ACHN (cell line): ENCODE measurements at regions not wholly inside any gene's neighbourhood (a gene's known extent, or its start where the extent isn't known, plus 50 kb on each side); places are given as distances from the start of the nearest gene placed in this dataset.

Experiments used
- DNase-seq: peaks from one replicate; pipeline ENCODE4 v3.0.0-alpha.2; 2015
- in situ Hi-C: cut with HindIII; loops from 2 replicates; pipeline ENCODE4 v1.10.0; 2017; ENCODE audit warnings: low sequenced_read_pairs, low pct_ligation_motif_present, low pct_unique_long_range_greater_than_20kb

DNA sequence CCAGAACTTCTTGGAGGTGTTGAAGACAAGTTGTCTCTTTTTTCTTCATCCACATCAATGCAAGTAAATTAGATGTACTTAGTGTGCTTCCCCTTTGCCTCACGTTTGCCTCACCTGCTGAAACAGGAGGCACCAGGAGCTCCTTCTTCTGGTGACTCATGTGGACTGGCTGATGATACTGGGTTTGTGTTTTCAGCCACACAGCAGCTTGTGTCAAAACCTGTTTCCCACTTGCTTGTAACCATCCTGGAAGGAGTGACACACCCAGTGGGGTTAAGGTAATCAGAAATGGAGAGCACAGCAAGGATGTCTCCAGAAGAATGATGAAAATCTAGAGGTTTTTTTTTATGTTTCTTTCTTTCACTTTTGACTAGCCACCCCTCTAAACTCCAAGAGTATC is 143.3 kb upstream of the RBMS3 start:
- in situ Hi-C loops = no loop called here
- DNase-seq = no peak

DNA sequence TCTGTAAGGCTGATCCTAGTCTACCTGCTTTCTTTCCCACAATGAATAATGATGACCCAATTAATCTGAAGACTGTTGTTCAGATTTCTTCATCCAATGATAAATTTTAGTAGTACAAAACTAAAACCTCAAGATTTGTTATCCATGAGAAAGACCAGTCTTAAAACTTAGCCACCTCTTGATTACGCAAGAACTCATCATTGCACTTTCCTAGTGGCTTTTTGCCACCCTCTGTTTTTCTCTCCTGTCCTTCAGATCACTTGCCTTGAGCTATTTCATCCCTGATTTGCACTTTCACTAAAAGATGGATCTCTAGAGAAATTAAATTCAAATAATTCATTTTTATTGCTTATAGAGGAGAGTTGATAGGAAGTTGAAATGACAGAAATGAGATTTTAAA is 142.7 kb upstream of the RBMS3 start:
- in situ Hi-C loops = no loop called here
- no peak for DNase-seq

DNA sequence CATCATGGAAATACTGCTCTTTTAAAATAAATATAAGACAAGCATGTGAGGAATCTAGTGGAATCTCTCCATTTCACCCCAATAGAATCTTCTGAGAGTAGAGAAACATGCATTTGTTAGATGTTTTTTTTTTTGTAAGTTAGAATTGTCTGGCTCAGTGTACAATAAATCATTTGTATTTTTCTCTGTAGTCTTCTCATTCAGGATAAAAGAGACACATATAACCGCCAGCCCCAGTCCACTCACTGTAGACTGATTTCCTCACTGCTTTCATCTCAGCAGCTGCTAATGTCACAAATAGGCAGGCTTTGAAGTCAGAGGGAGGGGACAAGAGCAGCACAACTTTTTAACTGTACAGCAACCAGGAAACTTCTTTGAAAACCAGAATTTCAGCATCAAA is 140.2 kb upstream of the RBMS3 start:
- no peak for DNase-seq
- in situ Hi-C loops = no loop called here

DNA sequence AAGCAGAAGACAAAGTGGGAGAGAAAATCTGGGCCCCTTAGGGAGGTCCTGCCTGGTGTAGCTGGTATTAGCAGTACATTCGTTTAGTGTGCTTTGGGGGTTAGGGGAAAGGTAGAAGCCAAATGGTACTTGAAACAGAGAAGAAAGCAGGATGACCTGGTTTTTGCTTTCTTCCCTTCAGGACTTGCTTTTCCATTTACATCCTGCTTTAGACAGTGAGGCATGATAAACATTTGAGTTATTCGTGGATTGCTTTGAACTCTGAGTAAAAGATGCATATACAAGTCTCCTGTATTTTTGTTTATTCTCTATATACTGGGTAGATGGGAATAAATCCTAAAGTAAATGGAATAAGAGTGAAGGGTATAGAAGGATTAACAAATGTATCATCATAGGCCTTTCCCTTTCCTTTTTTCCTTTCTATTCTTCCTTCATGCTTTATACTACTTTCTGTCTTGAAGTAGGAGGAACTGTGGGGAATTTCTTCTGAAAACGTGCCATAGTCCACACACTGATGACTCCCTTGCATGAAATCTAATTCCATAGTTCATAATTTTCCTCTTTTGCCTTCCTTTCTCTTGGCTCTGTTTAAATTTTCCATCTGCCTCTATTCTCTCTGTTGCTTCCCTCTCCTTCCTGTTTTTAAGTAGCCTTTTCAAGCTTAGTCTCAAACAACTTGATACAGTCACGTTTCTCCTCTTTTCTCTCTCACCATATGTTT is 139.5 kb upstream of the RBMS3 start:
- in situ Hi-C loops = no loop called here
- no peak for DNase-seq

DNA sequence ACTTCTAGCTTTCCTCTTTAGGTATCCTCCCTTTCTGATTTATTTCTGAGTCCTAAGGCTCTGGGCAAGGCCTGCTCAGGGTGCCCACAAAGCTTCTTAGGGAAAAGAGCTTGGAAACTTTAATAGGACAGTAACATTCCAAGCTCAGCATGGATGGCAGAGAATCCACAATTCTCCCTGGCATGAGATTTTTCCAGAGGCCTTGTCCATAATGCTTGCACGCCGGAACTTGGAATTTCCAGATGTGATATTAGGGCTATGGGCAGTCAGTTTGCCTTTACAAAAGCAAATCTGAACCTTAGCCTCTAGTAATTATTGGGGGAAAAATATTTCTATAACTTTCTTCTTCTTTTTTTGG is 139.0 kb upstream of the RBMS3 start:
- no peak for DNase-seq
- in situ Hi-C loops = no loop called here

DNA sequence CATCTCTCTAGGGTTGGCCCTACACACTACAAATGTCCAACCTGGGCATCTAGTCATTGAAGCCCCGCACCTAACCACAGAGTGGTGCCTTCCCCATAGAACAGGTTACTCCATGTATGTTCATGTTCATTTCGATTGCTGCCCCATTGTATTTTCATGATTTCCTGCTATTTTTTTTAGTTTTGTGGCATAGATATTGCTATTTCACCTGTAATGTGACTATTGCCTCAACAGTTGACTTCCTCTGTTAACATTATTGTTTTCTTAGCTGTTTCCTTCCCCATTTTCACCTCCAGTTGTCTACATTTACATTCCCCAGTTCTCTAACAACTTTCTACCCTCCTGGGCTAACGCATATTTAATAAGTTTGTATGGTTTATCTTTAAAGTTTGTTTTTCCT is 137.7 kb upstream of the RBMS3 start:
- no peak for DNase-seq
- in situ Hi-C loops = no loop called here

DNA sequence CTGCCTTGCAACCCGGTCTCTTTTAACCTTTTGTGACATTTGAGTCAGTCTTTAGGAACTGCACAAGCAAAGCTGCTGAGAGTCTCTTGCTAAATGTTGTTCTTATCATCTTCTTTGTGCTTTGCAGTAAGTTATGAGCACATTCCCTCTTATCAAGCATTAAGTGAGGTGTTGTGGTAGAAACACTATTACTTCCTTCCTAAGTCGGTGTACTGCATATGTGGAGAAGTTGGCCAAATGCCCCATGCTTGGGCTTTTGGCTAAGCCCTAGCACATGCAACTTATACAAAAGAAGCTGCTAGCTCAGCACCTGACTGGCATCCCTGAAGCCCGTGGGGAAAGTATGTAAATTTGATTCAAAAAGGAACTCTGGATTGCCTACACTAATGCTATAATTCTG is 136.5 kb upstream of the RBMS3 start:
- DNase-seq = no peak
- in situ Hi-C loops = no loop called here

DNA sequence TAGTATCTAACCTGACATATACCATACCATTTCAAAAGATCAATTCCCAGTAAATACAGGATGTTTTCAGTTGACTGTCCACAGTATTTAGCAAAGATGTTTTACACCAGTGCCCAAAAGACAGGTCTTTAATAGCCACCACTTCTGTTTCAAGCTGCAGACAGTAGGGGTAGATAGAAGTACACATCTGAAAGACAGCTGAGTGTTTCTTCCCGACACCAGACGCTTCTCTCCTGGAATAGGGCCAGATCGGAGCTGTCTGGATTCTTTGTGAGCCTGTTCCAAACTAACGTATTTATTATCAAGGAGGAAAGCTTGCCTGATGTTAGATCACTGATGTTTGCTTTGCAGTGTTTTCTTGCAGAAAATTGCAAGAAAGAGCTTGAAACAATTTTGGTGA is 136.1 kb upstream of the RBMS3 start:
- in situ Hi-C loops = no loop called here
- no peak for DNase-seq

DNA sequence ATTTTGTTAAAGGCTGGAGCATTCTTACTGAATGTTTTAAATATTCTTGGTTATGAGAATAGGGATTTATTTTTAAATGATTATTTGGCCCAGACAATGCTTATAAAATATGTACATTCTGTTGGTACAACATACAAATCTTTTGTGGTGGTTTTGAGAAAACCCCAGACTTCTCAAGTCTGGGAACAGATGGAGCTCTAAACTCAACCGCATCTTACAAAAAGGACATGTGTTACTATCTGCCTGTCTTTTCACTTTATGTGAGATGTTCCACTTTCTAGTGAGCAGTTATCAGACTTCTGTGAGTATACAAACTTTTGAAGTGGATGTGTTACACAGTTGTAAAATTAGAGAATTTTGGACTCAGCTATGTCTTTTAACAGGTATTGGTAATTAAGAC is 135.5 kb upstream of the RBMS3 start:
- no peak for DNase-seq
- in situ Hi-C loops = no loop called here

DNA sequence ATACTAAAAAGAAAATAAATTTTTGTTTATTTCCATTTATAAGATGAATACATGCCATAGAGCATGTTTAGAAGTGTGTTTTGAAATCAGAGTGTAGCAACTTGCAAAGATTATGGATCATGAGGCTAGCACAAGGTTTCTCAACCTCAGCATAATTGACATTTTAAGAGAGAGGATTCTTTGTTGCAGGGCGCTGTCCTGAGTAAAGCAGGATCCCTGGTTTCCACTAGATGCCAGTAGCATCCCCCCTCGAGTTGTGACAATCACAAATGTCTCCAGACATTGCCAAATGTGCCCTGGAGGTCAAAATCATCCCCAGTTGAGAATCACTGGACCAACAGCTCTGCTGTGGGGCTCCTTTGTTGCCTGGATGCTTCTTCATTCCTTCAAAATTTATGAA is 128.5 kb upstream of the RBMS3 start:
- in situ Hi-C loops = no loop called here
- DNase-seq = no peak

DNA sequence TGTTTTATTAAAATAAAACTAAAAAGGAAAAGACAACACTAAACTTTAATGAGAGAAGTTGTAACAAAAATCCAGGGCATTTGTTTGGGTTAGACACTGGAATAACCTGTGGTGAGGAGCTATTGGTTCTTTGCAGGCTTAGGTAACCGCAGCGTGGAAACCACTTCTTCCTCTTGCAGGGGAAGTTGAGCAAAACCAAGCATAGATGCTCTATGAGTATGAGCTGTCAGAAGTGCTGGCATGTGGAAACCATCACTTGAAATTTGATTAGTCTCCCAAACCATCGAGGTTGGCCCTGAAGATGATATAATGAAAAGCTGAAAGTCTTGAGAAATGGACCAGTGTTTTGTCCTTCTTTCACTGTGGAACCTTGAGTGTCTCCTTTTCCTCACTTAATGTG is 127.1 kb upstream of the RBMS3 start:
- in situ Hi-C loops = no loop called here
- DNase-seq = no peak

DNA sequence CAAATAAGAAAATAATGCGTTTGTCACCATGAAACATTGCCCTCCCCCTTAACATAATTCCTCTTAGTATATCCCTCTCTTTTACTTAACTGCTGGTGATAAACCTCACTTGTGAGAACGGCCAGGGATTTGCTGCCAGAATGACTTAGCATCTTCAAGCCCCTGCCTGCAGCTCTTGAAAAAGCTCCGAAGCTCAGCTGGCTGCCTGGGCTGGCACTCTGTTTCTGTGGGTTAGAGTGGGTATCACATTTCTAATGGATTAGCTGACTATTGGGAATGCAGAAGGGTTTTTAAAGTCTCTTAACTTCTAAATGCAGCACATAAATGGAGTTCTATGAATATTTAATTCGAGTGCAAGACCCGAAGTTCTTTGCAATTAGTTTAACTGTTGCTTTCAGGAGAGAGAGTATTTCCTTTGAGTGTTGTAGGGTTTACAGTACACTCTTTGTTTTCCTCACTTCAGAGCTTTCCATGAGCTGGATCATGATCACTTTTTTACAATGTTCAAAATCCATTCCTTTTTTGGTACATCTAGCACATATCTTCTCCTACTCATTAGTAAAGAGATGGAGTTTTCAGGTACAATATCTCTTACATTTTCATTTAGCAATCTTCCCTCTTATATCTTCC is 124.7 kb upstream of the RBMS3 start:
- DNase-seq = no peak

DNA sequence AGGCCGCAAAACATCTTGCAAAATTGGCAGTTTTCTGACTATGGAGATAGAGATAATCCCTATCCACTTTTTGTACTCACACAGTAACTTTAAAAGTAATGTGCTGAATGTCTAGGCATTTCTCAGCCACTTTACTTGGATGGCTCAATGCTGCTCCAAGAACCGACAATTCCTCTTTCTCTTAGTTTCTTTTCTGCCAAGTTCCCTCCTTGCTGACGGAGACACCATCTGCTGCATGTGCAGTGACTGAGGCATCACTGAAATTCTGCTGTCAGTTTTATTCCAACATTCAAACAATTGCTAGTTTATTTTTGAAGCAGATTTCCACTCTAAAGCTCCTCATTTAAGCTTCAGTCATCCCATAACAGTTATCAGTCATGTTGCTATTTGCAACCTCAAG is 116.0 kb upstream of the RBMS3 start:
- no peak for DNase-seq

More for the DNA sequence above, 124.7 kb upstream of the RBMS3 start:
- in situ Hi-C loops = no loop called here

DNA sequence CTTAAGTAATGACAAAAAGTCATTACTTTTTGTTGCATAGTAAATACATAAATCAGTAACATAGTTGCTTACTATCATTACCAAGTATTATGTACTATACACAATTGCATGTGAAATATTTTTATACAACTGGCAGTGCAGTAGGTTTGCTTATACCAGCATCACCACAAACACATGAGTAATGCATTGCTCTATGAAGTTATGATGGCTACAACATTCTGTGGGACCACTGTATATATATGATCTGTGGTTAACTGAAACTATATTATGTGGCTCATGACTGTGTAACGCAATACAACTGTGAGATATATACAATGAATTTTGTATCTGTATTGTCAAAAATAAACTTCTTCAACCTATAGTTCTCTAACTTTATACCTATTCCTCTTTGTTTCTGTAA is 113.7 kb upstream of the RBMS3 start:
- in situ Hi-C loops = no loop called here

More for the DNA sequence above, 116.0 kb upstream of the RBMS3 start:
- in situ Hi-C loops = no loop called here

DNA sequence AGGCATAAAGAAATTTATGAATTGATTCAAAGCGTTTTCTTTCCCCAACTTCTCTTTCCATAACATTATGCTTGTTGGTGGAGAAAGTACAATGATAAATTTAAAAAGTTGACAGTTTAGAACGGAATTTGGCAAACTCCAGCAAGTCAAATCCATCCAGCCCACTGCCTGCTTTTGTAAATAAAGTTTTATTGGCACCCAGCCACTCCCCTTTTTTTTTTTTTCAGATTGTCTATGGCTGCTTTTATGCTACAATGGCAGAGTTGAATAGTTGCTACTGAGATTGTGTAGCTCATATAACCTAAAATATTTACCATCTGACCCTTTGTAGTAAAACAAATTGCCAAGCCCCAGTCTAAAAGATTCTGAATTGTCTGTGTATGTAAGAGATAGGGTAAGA is 112.8 kb upstream of the RBMS3 start:
- DNase-seq = no peak
- in situ Hi-C loops = no loop called here

More for the DNA sequence above, 113.7 kb upstream of the RBMS3 start:
- DNase-seq = no peak

DNA sequence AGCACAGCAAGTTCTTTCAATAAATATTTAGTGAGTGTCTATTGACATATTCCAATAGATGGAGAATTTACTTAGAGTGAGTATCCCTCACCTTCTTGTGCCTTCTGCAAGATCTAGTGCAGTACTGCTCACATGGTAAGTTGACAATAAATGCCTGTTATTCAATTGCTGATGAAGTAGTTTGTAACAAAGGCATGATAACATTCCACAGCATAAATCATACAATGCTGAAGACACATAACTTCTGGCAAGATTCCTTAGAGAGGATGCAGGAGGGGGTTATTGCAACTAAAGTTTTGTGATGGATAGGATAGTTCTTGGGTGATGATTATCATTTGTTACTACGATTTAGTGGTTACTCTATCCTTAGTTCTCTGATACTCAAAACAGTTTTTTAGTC is 112.2 kb upstream of the RBMS3 start:
- DNase-seq = no peak

DNA sequence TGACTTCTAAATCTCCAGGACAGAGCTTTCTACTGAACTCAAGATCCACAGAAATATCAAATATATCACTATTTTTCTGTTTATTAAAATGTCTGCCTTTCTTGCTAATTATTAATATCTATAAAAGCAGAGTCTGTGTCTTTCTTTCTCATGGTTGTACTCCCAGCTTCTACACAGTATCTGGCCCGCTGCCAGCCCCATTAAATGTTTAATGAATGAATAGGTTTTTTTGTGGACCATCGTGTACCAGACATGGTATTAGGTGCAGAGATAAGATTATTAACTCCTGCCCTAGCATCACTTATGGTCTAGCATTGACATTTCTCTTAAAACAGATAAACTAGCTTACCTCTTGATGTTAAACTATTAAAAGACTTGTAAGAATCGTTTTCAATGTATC is 111.4 kb upstream of the RBMS3 start:
- in situ Hi-C loops = no loop called here

More for the DNA sequence above, 112.2 kb upstream of the RBMS3 start:
- in situ Hi-C loops = no loop called here

DNA sequence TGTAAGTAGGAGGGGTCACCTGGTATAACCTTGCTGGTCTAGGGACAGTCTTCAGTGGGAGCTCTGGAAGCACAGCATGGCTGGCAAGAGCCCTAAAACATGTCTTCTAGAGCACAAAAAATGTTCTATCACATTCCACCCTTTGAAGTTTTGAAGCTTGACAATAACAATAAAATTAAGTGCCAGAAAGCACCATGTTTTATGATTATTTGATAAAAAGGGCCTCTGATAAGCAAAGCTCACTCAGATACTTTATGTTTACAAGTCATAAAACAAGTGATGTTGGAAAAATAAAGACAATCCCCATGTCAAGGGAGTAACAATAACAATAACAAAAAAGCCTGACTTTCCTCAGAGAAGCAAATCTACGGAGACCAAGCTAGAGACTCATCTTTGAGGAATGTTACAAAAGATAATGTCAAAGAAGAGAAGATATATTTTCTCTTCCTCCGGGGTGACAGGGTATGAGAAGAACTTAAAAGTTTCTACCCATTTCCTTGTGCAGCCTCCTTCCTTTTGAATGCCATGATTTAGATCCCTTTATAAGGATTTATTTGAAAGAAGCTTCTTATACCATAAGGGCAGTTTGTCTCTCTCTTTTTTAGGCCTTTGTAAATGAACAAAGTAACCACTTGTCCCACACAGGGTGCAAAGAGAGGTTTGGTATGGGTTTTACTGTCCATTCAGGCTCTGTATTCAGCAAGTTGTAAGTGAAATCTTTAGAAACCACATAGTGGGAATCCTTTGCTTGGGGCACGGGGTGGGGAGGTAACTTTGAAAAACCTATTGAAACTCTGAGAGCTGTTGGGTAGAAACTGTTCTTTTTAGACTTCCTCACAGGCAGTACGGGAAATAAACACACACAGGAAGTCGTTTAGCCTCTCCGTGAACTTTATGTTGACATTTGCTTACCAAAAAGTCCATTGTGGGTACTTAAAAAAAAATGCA is 109.6 kb upstream of the RBMS3 start:
- no peak for DNase-seq
- in situ Hi-C loops = no loop called here

More for the DNA sequence above, 111.4 kb upstream of the RBMS3 start:
- DNase-seq = no peak

DNA sequence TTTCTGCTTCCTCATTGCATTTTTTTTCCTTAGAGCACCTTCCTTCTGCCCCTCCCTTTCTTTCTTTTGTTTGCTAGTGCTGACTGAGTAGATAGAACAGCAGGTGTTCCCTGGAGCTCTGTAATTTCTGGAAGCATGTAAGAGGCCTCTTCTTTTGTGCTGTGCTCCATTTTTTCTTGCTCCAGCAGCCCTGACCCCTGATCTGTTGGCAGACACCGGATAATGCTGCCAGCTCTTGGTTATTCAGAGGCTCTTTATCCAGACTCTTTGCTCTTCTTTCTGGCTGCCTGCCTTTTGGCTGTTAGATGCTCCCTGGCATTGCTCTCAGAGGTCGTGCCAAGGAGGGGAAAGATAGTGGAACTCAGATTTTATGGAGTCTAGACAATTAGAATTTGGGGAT is 104.4 kb upstream of the RBMS3 start:
- in situ Hi-C loops = no loop called here
- no peak for DNase-seq
